OCI-LY3 (cell line): ENCODE measurements at regions not wholly inside any gene's neighbourhood (a gene's known extent, or its start where the extent isn't known, plus 50 kb on each side); places are given as distances from the start of the nearest gene placed in this dataset.

Experiments
- H2AFZ ChIP-seq: fragments of 200-600, 300-600 bp; shearing (Covaris generic); 2 replicates; pipeline ENCODE4 v1.6.0; 2014; ENCODE audit warnings: antibody characterized with exemption, low read depth, low read length
- H3K27ac ChIP-seq: fragments of 200-600, 300-600 bp; sonication (generic); 2 replicates; pipeline ENCODE4 v1.5.1; 2014; ENCODE audit warnings: mild to moderate bottlenecking, low read length, moderate library complexity, mixed read lengths
- H3K27me3 ChIP-seq: fragments of 200-600, 300-600 bp; sonication (generic); 2 replicates; pipeline ENCODE4 v1.6.1; 2014; ENCODE audit warnings: low read depth, low read length, mixed read lengths
- H3K36me3 ChIP-seq: fragments of 200-600, 300-600 bp; sonication (generic); replicated peaks from 2 replicates; pipeline ENCODE3; 2014; ENCODE audit warnings: low read depth, low read length, mixed read lengths
- H3K4me1 ChIP-seq: fragments of 300-600, 200-600 bp; sonication (generic); 2 replicates; pipeline ENCODE4 v1.6.1; 2014; ENCODE audit warnings: low read length, mixed read lengths
- H3K4me2 ChIP-seq: fragments of 200-600, 300-600 bp; sonication (generic); 2 replicates; pipeline ENCODE4 v1.6.1; 2014; ENCODE audit warnings: low read length, mixed read lengths
- H3K4me3 ChIP-seq: fragments of 300-600, 200-600 bp; sonication (generic); 2 replicates; pipeline ENCODE4 v1.5.1; 2014; ENCODE audit warnings: antibody characterized with exemption, mild to moderate bottlenecking, low read length, moderate library complexity
- H3K79me2 ChIP-seq: fragments of 300-600, 200-600 bp; shearing (Covaris generic); 2 replicates; pipeline ENCODE4 v1.6.1; 2014; ENCODE audit warnings: mild to moderate bottlenecking, low read length, mixed read lengths
- H3K9ac ChIP-seq: fragments of 300-600, 200-600 bp; shearing (Covaris generic); 2 replicates; pipeline ENCODE4 v1.6.0; 2014; ENCODE audit warnings: mild to moderate bottlenecking, low read length, moderate library complexity
- H3K9me3 ChIP-seq: fragments of 200-600, 300-600 bp; shearing (Covaris generic); 2 replicates; pipeline ENCODE4 v1.6.1; 2014; ENCODE audit warnings: low read length, mixed read lengths; ENCODE audit not compliant: insufficient read depth
- H4K20me1 ChIP-seq: fragments of 200-600, 300-600 bp; sonication (generic); 2 replicates; pipeline ENCODE4 v1.6.1; 2016; ENCODE audit warnings: low read length, mixed read lengths; ENCODE audit not compliant: insufficient read depth
- CTCF ChIP-seq: fragments of 200-600, 300-600 bp; sonication (generic); IDR thresholded peaks from 2 replicates; pipeline ENCODE4 v1.5.1; 2014; ENCODE audit warnings: antibody characterized with exemption, low read length, low read depth
- EZH2phosphoT487 ChIP-seq: fragments of 200-600 bp; shearing (Covaris generic); IDR thresholded peaks from 2 replicates; pipeline ENCODE4 v1.6.1; 2018; ENCODE audit warnings: antibody characterized with exemption, mixed run types, low read depth

GRCh38 chr4:52260514-52261210 lies 209.6 kb downstream of the SPATA18 start:
- H2AFZ ChIP-seq: no peak overlapping the region
- H3K79me2 ChIP-seq: no peaks in the 10 kb centered on the region
- H3K36me3 ChIP-seq: no peaks in the 10 kb centered on the region
- no peaks in the 10 kb centered on the region for H3K27me3 ChIP-seq
- H3K4me1 ChIP-seq: peaks cover 7% of the 10 kb centered on the region
- H3K4me2 ChIP-seq: no peak overlapping the region
- H3K27ac ChIP-seq: no peak overlapping the region
- TF ChIP-seq EZH2phosphoT487: no peak
- TF ChIP-seq CTCF: no peak
- H3K9ac ChIP-seq: no peak overlapping the region
- no peaks in the 10 kb centered on the region for H3K9me3 ChIP-seq
- no peaks in the 10 kb centered on the region for H4K20me1 ChIP-seq
- H3K4me3 ChIP-seq: no peak overlapping the region

- Histone ChIP-seq H4K20me1 (no peaks in the 10 kb centered on the region), H2AFZ (no peak overlapping the region), H3K9me3 (no peaks in the 10 kb centered on the region), H3K79me2 (no peaks in the 10 kb centered on the region), H3K27ac (no peak overlapping the region), H3K27me3 (no peaks in the 10 kb centered on the region), H3K4me1 (peaks cover 7% of the 10 kb centered on the region), H3K36me3 (no peaks in the 10 kb centered on the region), H3K4me2 (no peak overlapping the region), H3K4me3 (no peak overlapping the region), H3K9ac (no peak overlapping the region)
- TF ChIP-seq EZH2phosphoT487 (no peak), CTCF (no peak)
These were observed 212.5 kb downstream of the SPATA18 start for GRCh38 chr4:52263607-52264006.

- Histone ChIP-seq H3K27ac (no peak overlapping the region), H3K9me3 (no peaks in the 10 kb centered on the region), H3K4me2 (no peak overlapping the region)
These were observed 214.8 kb downstream of the SPATA18 start for GRCh38 chr4:52265781-52266525.

More at GRCh38 chr4:52265781-52266525, 214.8 kb downstream of the SPATA18 start:
- TF ChIP-seq CTCF (no peak), EZH2phosphoT487 (no peak)
- H4K20me1 ChIP-seq: no peaks in the 10 kb centered on the region
- H3K79me2 ChIP-seq: no peaks in the 10 kb centered on the region
- H3K27me3 ChIP-seq: no peaks in the 10 kb centered on the region
- H3K36me3 ChIP-seq: no peaks in the 10 kb centered on the region
- H2AFZ ChIP-seq: no peak overlapping the region
- H3K4me1 ChIP-seq: no peaks in the 10 kb centered on the region
- no peak overlapping the region for H3K9ac ChIP-seq
- H3K4me3 ChIP-seq: no peak overlapping the region
